ENCODE measurements at regions not wholly inside any gene's neighbourhood (a gene's known extent, or its start where the extent isn't known, plus 50 kb on each side); places are given as distances from the start of the nearest gene placed in this dataset.

DNA sequence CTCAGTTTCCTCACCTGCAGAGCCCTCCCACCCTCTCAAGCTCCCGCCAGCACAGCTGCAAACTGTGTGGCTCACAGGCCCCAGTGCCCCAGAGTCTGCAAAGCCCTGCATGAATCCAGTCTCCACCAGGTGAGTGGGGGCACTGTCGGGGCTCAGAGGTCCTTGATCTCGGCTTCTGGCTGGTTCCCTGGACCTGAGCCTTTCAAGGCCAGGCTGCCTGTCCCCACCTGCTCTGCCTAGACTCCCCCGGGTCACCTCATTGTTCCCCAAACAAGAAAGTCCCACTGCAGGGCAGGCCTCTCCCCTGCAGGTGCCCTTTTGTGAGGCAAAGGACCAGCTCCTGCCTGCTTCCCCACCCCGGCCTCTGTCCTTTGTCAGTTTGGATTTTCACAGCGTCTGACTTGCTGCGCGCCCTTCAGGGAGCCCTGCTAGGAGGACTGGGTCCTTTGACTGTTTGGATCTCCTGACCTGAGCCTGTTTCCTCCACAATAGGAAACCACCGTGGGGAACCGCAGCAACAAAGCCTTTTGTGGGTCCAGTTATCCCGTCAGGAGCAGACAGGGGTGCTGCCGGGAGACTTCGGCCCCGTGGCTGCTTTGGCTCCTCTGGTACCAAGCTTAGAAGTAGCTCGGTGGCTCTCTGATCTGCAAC lies 200.5 kb upstream of the HDAC4 start:
- WGBS, 2 donors (ENCODE audit: low coverage in 1 of 2) = 92% methylated on average over 14 of the region's 15 CpGs; no CpG with 5 or more reads in 1 of the 2 donors
- TF ChIP-seq, protein P1, sequence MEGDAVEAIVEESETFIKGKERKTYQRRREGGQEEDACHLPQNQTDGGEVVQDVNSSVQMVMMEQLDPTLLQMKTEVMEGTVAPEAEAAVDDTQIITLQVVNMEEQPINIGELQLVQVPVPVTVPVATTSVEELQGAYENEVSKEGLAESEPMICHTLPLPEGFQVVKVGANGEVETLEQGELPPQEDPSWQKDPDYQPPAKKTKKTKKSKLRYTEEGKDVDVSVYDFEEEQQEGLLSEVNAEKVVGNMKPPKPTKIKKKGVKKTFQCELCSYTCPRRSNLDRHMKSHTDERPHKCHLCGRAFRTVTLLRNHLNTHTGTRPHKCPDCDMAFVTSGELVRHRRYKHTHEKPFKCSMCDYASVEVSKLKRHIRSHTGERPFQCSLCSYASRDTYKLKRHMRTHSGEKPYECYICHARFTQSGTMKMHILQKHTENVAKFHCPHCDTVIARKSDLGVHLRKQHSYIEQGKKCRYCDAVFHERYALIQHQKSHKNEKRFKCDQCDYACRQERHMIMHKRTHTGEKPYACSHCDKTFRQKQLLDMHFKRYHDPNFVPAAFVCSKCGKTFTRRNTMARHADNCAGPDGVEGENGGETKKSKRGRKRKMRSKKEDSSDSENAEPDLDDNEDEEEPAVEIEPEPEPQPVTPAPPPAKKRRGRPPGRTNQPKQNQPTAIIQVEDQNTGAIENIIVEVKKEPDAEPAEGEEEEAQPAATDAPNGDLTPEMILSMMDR (IDR thresholded peaks at IDR 0.05) = no peak
- no peak for TF ChIP-seq EP300 (IDR thresholded peaks at IDR 0.05; ENCODE audit: low read depth)
- TF ChIP-seq POLR2AphosphoS5 (IDR thresholded peaks at IDR 0.05) = no peak
- TF ChIP-seq POLR2A (IDR thresholded peaks at IDR 0.05) = no peak
- H3K36me3 ChIP-seq = no peaks in the 10 kb centered on the region
- DNase-seq = no peak
- H3K27me3 ChIP-seq = peaks cover 5% of the 10 kb centered on the region
- no peaks in the 10 kb centered on the region for H3K4me1 ChIP-seq
- no peak overlapping the region for H3K4me3 ChIP-seq
- H3K27ac ChIP-seq = no peak overlapping the region
- intact Hi-C loops (cut with DNase I; ENCODE audit: low total_unique reads) (no loop called here), in situ Hi-C loops (cut with MboI; ENCODE audit: low pct_ligation_motif_present in 1 of 4, low pct_unique_long_range_greater_than_20kb in 1 of 4, low sequenced_read_pairs in 3 of 4) (no loop called here)
- no peaks in the 10 kb centered on the region for H3K9me3 ChIP-seq

DNA sequence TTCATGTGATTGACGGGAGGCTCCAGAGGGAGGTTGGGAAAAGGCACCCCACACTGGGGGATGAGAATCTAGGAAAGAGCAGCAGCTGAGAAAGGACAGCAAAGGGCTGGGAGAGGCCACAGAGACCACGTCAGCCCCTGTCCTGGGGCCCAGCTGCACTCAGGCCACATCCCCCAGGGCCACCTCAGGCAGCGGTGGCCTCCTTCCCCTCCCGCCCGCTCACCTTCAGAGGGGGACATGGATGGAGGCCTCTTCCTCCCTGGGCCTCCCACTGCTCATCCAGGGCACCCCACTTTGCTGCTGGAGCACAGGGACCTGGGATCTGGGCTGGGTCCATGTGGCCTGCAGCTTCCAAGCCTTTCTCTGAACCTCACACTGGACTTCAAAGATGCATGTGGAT lies 199.8 kb upstream of the HDAC4 start:
- in situ Hi-C loops (cut with MboI; ENCODE audit: low pct_ligation_motif_present in 1 of 4, low pct_unique_long_range_greater_than_20kb in 1 of 4, low sequenced_read_pairs in 3 of 4) (no loop called here), intact Hi-C loops (cut with DNase I; ENCODE audit: low total_unique reads) (no loop called here)
- no peaks in the 10 kb centered on the region for H3K9me3 ChIP-seq
- no peaks in the 10 kb centered on the region for H3K36me3 ChIP-seq
- no peak for TF ChIP-seq POLR2AphosphoS5 (IDR thresholded peaks at IDR 0.05)
- TF ChIP-seq POLR2A (IDR thresholded peaks at IDR 0.05) = no peak
- TF ChIP-seq, protein P1 (IDR thresholded peaks at IDR 0.05) = no peak
- no peak for TF ChIP-seq EP300 (IDR thresholded peaks at IDR 0.05; ENCODE audit: low read depth)
- WGBS, 2 donors (ENCODE audit: low coverage in 1 of 2) = 77% methylated on average over 5 of the region's 5 CpGs; no CpG with 5 or more reads in 1 of the 2 donors
- peaks cover 5% of the 10 kb centered on the region for H3K27me3 ChIP-seq
- H3K4me3 ChIP-seq = no peak overlapping the region
- no peak overlapping the region for H3K27ac ChIP-seq
- no peak for DNase-seq
- H3K4me1 ChIP-seq = no peaks in the 10 kb centered on the region

DNA sequence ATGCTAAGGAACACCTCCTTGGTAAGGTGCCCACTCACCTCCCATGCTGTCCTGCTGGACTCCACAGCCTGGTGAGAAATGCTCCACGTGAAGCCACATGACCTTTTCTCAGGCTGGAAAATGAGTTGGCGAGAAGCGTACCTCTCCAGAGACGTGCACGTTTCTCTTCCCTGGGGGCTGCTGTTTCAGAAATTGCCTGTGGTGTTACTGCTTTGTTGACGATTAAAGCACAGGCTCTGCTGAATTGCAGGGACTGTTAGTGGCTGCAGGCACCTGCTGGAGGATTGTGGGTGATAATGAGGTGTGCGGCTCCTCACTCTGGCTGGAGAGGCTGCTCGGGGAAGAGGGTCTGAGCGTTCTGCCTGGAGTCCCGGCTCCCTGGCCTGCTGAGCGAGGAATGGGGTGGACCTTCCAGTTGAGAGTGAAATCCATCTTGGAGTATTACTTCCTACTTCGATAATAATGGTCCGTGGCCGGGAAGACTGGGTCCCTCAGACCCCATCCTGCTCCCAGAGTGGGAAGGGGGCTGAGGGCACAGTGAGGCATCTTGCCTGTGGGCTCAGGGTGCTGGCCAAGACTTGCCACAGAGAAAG lies 199.3 kb upstream of the HDAC4 start:
- Histone ChIP-seq H3K36me3 (no peaks in the 10 kb centered on the region), H3K27me3 (peaks cover 4% of the 10 kb centered on the region), H3K4me1 (no peaks in the 10 kb centered on the region), H3K4me3 (no peak overlapping the region), H3K27ac (no peak overlapping the region), H3K9me3 (no peaks in the 10 kb centered on the region)
- no peak for DNase-seq
- in situ Hi-C loops (cut with MboI; ENCODE audit: low pct_ligation_motif_present in 1 of 4, low pct_unique_long_range_greater_than_20kb in 1 of 4, low sequenced_read_pairs in 3 of 4) = no loop called here
- WGBS, 2 donors (ENCODE audit: low coverage in 1 of 2) = 86% methylated on average over 14 of the region's 14 CpGs; no CpG with 5 or more reads in 1 of the 2 donors
- TF ChIP-seq, protein P1 (IDR thresholded peaks at IDR 0.05) = no peak
- intact Hi-C loops (cut with DNase I; ENCODE audit: low total_unique reads) = no loop called here

DNA sequence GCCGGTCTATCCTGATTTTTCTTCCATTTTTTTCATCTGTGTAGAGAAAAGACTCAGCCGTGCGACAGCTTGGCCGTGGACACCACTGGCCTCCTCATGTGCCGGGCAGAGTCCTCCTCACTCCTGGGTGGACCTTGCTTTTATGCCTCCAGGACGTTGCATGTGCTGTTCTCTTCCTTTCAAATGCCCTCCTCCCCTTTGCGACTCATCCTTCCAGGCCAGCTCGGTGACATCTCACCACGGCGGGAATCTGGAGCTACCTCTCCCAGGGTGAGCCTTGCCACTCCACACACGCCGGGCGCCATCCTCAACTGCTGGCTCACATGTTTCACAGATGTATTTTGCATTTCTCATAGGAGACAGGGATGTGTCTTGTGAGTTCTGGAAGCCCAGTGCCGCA lies 198.5 kb upstream of the HDAC4 start:
- DNase-seq = no peak
- no peaks in the 10 kb centered on the region for H3K36me3 ChIP-seq
- H3K27ac ChIP-seq = no peak overlapping the region
- in situ Hi-C loops (cut with MboI; ENCODE audit: low pct_ligation_motif_present in 1 of 4, low pct_unique_long_range_greater_than_20kb in 1 of 4, low sequenced_read_pairs in 3 of 4) (no loop called here), intact Hi-C loops (cut with DNase I; ENCODE audit: low total_unique reads) (no loop called here)
- no peaks in the 10 kb centered on the region for H3K9me3 ChIP-seq
- H3K27me3 ChIP-seq = no peaks in the 10 kb centered on the region
- TF ChIP-seq POLR2AphosphoS5 (IDR thresholded peaks at IDR 0.05) (no peak), POLR2A (IDR thresholded peaks at IDR 0.05) (no peak), EP300 (IDR thresholded peaks at IDR 0.05; ENCODE audit: low read depth) (no peak)
- WGBS, 2 donors (ENCODE audit: low coverage in 1 of 2) = 82 to 90% methylated on average over 11 to 14 of the region's 14 CpGs
- H3K4me3 ChIP-seq = no peak overlapping the region
- H3K4me1 ChIP-seq = no peaks in the 10 kb centered on the region

DNA sequence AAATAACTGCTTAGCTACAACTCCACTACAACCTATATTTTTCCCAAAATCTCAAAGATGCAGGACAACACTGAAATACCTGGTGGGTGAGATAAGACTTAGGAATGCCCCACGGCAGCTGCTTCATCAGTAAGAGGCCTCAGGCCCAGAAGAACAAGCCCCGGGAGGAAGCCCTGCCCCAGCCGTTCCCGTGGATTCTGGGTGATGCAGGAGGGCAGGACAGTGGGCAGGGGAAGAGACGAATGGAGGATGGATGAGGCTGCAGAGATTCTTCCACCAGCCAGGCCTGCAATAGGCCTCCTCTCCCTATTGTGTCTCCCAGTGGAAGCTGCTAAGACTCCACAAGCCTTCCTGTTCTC lies 197.9 kb upstream of the HDAC4 start:
- Histone ChIP-seq H3K9me3 (no peaks in the 10 kb centered on the region), H3K4me1 (no peaks in the 10 kb centered on the region), H3K27me3 (no peaks in the 10 kb centered on the region), H3K36me3 (no peaks in the 10 kb centered on the region), H3K27ac (no peak overlapping the region), H3K4me3 (no peak overlapping the region)
- intact Hi-C loops (cut with DNase I; ENCODE audit: low total_unique reads) = no loop called here
- in situ Hi-C loops (cut with MboI; ENCODE audit: low pct_ligation_motif_present in 1 of 4, low pct_unique_long_range_greater_than_20kb in 1 of 4, low sequenced_read_pairs in 3 of 4) = no loop called here
- 73% methylated on average over 5 of the region's 5 CpGs; no CpG with 5 or more reads in 1 of the 2 donors for WGBS, 2 donors (ENCODE audit: low coverage in 1 of 2)
- DNase-seq = no peak
- TF ChIP-seq POLR2A (IDR thresholded peaks at IDR 0.05) (no peak), POLR2AphosphoS5 (IDR thresholded peaks at IDR 0.05) (no peak)
- TF ChIP-seq, protein P1 (IDR thresholded peaks at IDR 0.05) = no peak
